Hematopoietic multipotent progenitor cell treated with erythropoietin and hydrocortisone succinate and interleukin-3 and kit ligand, for 17 days (in vitro differentiated cells): ENCODE measurements at regions not wholly inside any gene's neighbourhood (a gene's known extent, or its start where the extent isn't known, plus 50 kb on each side); places are given as distances from the start of the nearest gene placed in this dataset.
"Not testable (repeated sequence)": the region's sequence is repeated elsewhere in the genome, so short reads cannot be mapped to it uniquely, and the experiment has no call there.

ENCODE experiments used
- DNase-seq: peaks from one replicate; pipeline ENCODE4 v3.0.0-alpha.2; 2015; ENCODE audit warnings: low spot score

DNA sequence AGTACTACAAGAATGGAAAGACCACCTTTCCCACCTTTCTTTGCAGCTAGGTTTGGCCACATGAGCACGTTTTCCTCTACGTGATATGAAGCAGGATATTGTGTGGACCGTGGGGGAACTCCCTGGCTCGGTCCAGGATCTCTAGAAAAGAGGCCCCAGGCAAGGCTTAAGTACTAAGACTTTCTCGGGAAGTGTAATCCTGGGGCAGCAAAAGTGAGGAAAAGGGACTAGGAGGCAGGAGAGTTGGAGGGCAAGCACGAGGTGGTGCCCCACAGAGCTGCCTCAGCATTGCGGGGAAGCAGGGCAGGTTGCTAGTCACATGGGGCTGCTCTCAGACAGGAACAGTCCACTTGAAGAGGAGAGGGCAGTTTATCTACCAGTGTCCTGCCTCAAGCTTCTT, 235.1 kb downstream of the GADD45G start:
- no peak for DNase-seq

DNA sequence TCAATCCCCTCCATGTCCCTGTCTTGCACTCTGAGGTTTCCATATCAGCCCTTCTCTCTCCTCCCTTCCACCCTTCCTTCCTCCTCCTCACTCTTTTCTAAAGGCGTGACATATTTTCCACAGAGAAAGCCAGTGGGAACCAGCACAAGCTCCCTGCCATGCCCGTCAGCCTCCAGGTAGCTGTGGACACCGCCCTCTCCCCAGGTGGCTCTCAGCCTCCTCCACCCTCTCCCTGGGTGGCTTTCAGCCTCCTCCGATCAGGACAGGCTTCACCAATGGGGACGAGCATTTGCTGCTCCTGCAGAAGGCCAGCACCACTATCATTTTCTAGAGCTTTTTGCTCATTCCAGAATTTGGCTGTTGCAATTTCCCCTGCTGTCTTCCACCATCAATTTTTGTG, 236.6 kb downstream of the GADD45G start:
- no peak for DNase-seq

DNA sequence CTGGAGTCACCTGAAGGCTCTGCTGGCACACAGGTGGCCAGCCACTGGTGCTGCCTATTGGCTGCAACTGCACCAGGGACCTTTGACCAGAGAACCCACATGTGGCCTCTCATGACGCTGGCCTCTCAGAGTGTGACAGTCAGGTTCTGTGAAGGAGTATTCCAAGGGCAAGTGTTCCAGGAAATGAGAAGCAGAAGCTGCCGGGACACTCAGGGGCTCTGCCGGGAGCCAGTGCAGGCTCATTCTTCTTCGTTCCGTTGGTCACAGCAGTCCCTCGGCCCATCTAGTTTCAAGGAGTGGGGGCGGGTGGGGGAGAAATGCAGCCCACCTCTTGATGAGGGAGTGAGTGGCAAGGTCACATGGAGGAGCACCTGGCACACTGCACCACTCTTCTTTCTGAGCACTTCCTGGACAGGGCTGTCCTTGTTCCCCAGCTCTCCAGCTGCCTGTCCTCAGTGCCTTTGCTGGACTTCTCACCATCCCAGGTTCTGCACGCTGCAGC, 237.5 kb downstream of the GADD45G start:
- no peak for DNase-seq

DNA sequence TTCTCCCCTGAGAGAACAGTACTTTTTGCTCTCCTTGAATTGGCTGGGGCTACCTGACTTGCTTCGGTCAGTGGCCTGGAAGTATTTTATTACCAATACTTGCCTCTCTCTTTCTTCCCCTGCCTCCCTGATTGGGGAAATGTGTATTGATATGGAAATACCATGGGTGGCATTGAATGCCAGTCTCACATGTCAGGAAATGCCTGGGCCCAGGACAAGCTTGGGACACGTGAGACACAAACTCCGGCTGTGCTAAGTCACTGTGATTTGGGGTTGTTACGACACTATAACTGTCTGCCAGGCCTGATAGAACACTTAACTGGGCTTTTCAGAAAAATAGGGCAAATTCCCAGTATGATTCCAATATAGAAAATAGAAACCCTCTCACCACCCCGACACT, 238.3 kb downstream of the GADD45G start:
- no peak for DNase-seq

DNA sequence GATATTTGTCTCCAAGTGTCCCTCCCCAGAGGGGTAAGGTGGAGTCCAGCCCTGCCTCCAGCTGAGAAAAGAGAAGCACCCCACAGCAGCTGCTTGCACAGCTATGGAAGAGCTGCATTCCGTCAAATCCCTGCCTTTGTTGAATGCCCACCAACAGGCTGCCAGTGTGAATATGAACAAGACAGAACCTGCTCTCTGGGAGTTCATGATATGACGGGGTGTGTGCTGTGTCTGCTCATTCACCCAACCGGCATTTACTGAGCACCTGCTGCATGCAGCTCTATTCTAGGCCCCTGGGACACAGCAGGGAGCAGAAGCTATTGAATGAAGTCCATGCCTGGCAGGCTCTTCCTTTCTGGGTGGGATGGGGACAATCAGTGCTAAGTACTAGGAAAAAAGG, 238.8 kb downstream of the GADD45G start:
- DNase-seq: no peak

DNA sequence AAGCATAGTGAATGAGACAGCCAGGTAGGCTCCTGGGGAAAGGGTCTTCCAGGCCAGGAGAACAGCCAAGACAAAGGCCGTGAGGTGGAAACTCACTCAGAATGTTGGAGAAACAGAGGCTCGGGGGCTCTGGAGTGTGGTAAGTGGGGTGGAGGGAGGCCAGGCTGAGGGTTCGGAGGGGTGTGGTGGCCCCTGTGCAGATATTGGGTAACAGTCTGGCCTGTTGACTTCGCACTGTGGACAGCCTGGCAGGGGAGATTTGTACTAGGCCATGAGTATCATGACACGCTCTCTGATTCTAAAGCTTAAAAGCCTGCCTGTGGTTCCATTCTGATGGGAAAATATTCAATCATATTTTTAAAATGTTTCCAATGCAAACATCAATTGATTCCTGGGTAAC, 239.3 kb downstream of the GADD45G start:
- DNase-seq: no peak

DNA sequence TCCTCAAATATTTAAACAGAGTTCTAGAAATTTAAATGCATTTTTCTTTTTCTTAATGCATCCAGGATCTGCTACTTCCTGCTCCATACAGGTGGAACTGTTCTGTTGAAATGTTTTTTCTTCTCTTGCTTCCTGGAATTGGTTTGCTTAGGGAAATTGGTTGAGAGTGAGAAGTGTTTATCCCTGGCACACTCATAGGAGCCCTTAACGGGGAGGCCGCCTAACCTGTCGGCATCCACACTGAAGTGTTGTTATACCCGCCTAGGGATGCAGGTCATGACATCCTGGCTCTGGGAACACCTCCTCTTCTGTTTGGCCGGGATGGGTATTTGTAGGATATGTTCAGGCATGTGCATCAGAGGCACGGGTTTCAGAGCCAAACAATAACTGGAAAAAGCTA, 239.7 kb downstream of the GADD45G start:
- no peak for DNase-seq

DNA sequence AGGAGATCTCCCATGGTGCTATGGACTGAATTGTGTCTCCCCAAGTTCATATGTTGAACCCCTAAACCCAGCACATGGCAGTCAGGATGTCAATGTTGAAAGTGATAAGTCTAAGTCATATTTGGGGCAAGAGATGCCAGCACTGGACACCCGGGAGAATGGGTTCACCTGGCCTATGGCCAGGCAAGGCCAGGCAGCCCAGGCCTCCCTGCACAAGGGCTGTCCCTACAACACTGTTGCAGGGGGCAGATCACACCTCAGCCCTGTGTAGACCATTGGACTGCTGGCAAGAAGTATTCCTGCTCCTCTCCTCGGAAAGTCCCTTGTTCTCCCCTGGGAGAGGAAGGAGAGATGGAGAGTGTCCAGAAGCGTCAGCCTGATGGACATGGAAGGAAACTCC, 240.5 kb downstream of the GADD45G start:
- no peak for DNase-seq

DNA sequence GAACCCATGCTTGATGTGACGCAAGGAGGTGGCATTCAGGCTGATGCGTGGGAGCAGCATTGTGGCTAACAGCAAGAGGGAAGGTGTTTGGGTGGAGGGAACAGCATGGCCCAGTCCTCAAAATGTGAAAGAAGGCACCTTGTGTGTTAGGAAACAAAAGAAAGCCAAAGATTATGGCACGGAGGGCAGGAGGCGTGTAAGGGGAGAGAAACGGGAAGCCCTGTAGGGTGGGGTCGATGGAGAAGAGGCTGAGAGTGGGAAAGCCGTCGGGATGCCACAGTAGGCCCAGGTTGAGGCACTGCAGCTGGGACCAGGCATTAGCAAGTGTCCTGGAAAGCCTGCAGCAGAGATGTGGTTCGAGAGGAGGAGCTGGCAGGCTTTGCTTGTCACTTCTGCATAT, 241.1 kb downstream of the GADD45G start:
- DNase-seq: no peak

DNA sequence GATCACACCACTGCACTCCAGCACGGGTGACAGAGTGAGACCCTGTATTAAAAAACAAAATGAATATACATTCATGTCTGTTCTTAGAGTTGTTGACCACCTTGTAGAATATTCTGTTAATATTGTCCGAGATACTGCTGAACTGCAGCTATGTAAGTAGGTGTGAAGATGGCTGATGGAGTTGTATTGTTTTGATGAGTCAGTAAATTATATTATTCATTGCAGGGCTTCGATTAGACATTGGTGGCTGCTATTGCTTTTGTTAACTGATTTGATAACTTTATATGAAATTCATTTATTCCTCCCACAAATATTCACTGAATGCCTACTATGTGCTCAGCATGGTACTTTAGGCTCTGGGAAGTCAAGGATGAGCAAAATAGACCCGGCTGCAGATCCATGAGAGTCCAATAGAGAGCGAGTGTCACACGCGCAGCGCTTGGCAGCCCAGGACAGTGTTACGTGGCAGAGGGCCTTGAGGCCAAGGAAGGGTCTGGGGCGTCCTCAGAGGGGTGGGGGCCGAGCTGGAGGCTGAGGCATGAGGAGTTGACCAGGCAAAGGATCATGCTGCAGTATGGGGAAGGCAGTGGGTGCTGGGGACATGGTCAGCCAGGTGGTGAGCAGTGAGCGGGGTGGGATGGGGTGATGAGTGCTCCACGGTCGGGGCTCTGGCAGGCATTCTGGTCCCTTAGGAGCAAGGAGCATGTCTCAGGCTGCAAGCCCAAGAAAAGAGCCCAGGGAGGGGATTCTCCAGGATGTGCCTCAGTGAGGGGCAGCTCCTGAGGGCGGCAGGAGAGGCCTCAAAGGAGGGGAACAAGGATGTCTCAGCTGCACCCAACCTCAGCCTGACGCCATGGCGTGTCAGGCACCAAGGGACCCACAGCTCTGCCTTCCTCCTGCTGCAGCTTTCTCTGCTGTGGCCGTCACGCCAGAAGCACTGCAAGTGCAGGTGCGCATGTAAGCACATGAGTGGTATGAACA, 243.5 kb downstream of the GADD45G start:
- no peak for DNase-seq

DNA sequence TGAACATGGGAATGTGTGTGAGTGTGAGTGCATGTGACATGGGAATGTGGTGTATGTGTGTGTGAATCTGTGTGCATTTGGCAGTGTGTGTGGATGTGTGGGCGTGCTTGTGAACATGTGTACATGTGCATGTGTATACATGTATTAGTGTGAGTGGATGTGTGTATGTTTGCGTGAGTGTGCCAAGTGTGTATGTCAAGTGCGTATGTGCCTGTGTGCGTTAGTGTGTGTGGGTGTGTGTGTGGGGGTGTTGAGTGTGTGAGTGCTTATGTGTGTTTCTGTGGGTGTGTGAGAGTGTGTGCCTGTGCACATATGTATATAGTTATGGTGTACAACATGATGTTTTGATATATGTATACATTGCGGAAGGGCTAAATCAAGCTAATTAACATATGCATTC, 244.3 kb downstream of the GADD45G start:
- no peak for DNase-seq

DNA sequence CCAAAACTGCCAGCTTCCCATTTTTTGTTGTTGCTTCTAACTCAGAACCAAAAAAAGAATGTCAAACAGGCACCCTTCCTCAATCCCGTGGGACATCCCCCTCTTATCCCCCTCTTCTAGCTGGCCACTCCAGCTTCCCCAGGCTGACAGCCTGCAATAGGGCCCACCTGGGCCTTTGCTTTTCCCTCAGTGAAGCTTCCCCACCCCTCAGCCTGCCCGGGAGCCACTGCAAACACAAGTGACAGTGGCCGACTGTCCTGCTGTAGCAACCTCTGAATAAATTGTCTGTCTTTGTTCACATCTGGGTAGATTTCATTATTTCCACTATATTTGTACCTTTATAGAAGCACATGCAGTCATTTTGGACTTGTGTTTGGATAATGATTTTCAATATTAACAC, 245.3 kb downstream of the GADD45G start:
- DNase-seq: no peak

DNA sequence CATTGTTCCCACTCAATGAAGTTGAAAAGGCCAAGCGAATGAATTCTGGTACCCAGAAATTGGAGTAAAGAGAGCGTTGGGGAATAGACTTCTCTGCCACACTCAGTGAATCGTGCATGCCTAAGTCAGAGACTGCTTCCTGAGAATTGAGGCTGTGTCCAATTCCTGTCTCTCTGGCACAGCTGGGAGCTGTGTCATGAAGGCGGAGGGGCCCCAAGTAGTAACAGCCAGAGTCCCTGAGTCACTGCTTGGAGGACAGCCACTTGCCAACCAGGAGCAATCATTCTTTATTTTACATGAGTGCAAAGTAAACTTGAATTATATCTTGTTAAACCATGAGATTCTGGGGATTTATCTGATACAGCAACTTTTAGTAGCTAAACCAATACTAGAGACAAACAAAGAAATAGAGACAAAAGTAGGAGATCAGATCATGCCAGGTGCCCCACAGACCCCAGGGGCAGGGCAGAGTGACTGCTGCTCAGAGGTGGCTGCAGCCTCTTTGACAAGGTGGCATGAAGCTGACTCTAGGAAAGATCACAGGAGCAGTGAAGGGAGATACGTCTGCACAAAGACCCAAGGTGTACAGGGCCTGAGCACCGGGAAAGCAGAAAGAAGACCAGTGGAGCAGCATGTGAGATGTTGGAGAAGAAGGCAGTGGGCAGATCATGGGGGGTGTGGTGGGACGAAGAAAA, 246.0 kb downstream of the GADD45G start:
- DNase-seq: no peak

DNA sequence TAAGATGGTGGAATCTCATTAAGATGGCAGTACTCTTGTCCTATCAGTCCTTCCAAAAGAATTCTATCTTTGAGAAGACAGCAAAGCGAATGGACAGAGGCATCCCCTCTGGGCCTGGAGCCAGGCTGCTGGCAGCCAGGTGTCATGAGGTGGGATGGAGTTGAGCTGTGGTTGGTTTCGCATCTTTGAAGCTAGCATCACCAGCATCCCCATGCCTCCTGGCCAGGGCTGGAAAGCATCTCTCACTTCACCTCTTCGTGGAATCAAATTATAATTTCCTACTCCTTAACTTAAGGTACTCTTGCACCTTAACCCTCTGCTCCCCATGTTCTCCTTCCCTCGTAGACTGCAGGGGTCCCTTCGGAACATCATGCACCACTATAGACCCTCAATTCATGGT, 248.3 kb downstream of the GADD45G start:
- DNase-seq: no peak

DNA sequence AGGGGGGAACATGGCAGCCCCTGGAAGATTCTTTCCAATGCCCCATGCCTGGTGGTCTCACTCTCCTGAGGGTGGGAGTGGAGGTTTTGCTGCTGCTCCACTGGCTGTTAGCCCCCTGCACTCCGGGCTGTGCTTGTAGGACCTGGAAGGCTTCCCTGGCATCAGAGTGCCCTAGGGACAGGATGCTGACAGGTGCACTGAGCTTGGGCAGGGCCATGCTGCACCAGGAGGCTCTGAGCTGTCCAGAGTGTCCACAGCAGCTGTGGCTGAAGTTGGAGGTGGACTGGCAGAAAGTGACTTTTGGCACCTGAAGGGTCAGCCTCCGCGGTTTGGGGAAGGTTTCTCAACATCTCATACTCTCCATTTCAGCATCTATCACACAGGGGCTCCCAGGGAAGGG, 249.1 kb downstream of the GADD45G start:
- DNase-seq: no peak

DNA sequence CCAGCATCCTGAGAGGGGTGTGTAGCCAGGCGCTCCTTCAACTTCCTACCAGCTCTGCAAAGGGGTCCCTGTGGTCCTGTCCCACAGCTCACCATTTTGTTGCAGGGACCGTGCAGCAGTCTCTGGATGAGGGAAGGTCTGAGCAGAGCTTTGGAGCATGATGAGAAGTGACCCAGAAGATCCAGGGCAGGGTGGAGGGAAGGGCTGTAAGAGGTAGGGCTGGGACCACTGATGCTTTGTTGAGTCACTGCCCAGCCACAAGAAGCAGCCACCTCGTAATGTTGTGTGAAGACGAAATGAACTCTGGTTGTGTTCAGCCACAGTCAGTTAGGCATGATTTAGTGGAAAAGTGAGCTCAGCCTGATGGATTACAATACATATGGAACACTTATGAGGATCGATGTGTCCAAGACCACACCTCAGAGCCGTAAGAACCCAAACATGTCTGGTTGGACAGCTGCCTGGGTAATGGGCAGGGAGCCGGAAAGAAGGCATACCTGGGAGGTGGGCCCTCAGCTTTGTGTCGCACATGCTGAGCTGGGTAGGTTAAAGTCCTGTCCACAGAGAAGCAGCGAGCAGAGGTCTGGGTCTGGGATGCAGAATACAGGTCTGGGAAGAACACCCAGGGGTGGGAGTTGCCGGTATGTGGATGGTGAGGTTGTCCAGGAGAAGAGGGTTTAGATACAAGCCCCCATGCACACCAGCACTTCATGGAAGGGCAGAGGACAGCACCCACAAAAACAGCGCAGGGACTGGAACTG, 250.1 kb downstream of the GADD45G start:
- DNase-seq: no peak

DNA sequence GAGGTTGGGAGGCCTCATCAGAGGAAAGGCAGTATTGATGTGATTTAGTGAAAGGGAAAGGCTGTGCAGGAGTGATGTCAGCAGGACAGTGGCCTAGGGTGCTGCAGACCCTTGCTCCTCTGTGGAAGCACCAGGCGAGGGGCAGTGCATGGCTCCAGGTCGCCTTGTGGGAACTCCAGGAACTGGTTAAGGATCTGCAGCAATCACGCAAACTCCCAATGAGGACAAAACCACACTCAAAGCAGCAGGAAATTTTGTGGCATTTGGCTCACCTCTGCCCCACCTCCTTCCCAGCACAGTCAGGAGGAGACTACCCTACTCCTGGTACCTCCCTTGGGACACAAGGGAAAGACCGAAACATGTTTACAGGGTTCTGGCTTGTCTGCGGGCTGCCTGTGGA, 251.5 kb downstream of the GADD45G start:
- DNase-seq: not testable (repeated sequence)

DNA sequence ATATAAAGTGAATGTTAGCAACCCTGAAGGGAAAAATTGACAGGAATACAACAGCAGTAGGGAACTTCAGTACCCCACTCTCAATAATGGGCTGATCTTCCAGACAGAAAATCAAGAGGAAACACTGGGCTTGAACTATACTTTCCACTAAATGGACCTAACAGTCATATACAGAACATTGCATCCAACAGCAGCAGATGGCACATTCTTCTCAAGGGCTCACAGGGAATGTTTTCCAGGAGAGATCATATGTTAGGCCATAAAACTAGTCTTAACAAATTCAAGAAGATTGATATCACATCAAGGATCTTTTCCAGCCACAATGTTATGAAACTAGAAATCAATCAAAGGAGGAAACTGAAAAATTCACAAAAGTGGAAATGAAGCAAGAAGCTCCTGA, 252.1 kb downstream of the GADD45G start:
- not testable (repeated sequence) for DNase-seq

DNA sequence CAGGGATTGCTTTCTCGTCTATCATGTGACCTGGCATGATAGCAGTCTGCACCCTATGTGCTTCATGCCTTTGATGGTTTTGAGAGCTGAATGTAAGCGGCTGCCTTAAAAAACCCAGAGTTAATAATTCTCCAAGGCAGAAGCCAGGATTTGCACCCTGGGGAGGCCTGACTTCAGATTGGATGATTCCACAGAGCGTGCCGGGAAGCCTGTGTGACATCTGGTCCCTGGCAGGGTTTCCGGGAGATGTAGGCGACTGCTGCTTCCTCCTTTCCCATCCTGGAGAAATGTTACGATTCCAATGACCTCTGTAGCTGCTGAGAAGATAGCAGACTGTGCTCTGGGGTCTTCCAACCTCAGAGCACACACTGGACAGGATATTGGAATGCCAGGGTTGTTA, 255.0 kb downstream of the GADD45G start:
- DNase-seq: not testable (repeated sequence)

DNA sequence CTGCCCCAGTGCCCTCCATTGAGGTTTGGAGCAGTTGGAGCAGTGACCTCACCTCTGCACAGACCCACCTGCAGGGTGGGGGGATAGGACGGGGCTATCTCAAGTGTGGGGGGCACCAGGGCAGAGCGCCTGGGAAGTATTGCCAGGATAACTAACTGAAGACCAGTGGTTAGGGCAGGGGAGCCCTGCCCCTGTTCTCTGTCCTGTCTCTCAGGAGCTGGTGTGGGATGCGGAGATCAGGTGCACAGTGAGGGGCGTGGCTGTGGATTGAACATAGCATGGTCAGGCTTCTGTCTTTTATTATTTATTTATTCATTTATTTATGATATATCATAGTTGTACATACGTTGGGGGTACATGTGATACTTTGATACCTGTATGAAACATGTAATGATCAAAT, 256.6 kb downstream of the GADD45G start:
- not testable (repeated sequence) for DNase-seq

DNA sequence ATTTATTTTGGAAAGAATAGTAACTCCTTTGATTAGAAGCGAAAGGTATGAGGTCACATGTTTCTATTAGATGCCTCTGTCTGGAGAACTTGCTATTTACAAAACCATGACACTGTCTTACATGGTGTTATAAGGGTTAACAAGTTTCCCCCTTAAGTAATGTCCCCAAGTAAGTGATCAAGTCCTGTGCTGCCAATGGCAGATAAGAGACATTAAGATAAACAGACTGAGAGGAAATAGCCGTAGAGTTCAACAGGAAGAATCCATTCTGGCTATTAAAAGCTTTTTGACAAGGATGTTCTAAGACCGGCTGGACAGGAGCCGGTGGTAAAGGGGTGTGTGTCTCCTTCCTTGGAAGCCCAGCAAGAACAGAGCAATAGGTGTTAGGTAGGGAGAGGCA, 257.5 kb downstream of the GADD45G start:
- DNase-seq: no peak

DNA sequence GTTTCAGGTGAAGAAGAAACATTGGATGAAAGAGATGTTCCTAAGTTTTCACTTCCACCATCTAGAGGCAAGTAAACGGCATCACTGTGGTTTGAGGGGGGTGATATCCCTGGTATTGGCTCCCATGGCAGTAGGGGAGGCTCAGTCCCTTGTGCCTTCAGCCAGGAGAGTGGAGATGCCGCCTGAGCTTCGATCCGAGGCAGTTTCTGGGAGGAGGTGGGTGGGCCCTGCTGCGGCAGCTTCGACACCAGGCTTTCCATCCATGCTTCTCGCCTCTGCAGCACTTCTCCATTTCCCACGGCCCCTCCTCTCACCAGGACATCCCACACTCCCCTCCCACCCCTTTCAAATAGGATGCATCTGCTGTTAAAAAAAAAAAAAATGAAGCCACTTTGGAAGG, 258.3 kb downstream of the GADD45G start:
- DNase-seq: no peak
